GM13977 (cell line): ENCODE measurements at regions not wholly inside any gene's neighbourhood (a gene's known extent, or its start where the extent isn't known, plus 50 kb on each side); places are given as distances from the start of the nearest gene placed in this dataset.

ENCODE experiments used
- DNase-seq: peaks from one replicate; pipeline ENCODE4 v3.0.0; 2012; ENCODE audit warnings: low spot score
- CTCF ChIP-seq: IDR thresholded peaks from 2 replicates; pipeline ENCODE4 v1.5.1; 2012; ENCODE audit warnings: mild to moderate bottlenecking, control low read depth; ENCODE audit not compliant: insufficient read depth; ENCODE audit errors: extremely low read depth, missing control alignments
- in situ Hi-C: fragments of 300-500 bp; cut with MboI; formaldehyde crosslinking; loops from one replicate; pipeline ENCODE4 v1.12.0; 2022; ENCODE audit warnings: low sequenced_read_pairs, low pct_unique_long_range_greater_than_20kb, mixed read lengths, inconsistent platforms; ENCODE audit not compliant: unreplicated experiment

DNA sequence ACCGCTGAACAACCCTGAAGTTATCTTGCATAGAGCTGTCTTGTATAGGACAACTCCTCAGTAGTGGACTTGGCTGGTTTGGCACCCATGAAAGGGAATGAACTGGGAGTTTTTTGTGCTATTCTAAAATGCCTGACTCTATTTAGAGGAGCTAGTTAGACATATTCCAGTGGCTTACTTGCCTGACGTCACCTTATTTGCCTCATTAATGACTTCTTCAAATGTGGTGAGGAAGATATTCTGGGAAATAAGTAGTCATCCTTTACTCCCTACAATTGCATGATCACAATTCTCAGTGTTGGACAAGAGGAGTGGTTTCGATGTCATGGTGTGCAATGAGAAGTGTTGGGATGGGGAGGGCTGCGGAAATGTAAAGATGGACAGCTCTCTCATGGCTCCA lies 509.2 kb upstream of the MDFIC2 start:
- in situ Hi-C loops = no loop called here
- TF ChIP-seq CTCF = no peak
- DNase-seq = no peak

- DNase-seq = no peak
- no peak for TF ChIP-seq CTCF
- in situ Hi-C loops = no loop called here
These were observed 508.0 kb upstream of the MDFIC2 start for GRCh38 chr3:70820397-70820796.

GRCh38 chr3:70818145-70818544 lies 505.7 kb upstream of the MDFIC2 start:
- DNase-seq = no peak
- TF ChIP-seq CTCF = no peak
- in situ Hi-C loops = no loop called here

DNA sequence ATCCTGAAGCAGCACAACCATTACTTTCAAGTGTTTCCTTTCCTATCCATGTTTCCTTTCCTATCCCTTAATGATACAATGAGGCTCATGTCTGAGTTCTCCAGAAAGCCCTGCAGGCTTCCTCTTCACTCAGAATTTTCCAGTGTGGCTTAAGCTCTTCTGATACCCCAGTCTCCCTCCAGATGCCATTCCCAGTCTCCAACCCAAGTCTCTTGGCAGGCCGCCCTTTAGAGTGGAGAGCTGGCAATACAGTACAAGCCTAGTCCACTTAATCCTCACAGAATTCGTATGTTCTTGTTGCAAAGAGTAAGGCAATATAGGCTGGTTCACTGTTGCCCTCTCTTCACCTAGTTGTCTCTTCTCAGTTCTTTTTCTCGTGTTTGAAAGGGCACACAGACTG lies 503.9 kb upstream of the MDFIC2 start:
- no peak for TF ChIP-seq CTCF
- in situ Hi-C loops = no loop called here
- no peak for DNase-seq

GRCh38 chr3:70815817-70816216 lies 503.4 kb upstream of the MDFIC2 start:
- TF ChIP-seq CTCF = no peak
- DNase-seq = no peak
- in situ Hi-C loops = no loop called here

GRCh38 chr3:70813311-70813710 lies 500.9 kb upstream of the MDFIC2 start:
- DNase-seq = no peak
- in situ Hi-C loops = no loop called here
- TF ChIP-seq CTCF = no peak

DNA sequence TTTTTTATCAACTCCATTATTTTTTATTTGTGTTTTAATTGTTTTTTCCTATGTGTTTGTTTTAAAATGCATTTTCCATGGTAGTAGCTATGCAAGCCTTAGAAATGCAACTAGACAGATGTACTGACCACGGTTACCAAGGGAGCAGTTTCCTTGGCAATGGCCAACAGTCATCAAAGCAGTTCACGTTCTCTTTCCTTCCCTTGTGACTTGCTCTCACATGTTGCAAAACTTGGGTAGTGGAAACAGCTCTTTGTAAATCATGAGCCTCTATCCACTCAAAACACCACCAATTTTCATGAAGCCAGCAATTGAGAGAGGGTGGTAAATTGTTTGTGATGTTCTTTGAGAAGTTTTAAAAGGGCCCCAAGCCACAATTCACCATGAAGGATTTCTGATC lies 499.4 kb upstream of the MDFIC2 start:
- no peak for TF ChIP-seq CTCF
- no peak for DNase-seq
- in situ Hi-C loops = no loop called here
